ENCODE measurements at regions not wholly inside any gene's neighbourhood (a gene's known extent, or its start where the extent isn't known, plus 50 kb on each side); places are given as distances from the start of the nearest gene placed in this dataset.
"Not testable (repeated sequence)": the region's sequence is repeated elsewhere in the genome, so short reads cannot be mapped to it uniquely, and the experiment has no call there.

GRCh38 chr12:114499338-114499737 is 93.4 kb upstream of the TBX5 start:
- intact Hi-C loops (cut with micrococcal nuclease; ENCODE audit: unreplicated experiment) = no loop called here
- Histone ChIP-seq H3K36me3 (ENCODE audit: insufficient read depth, low read length, poor library complexity, severe bottlenecking) (no peaks in the 10 kb centered on the region), H3K27me3 (replicated peaks; ENCODE audit: insufficient read depth, low read depth, low read length, poor library complexity) (peaks cover 35% of the 10 kb centered on the region), H3K9me3 (ENCODE audit: low read depth, low read length, poor library complexity, severe bottlenecking) (no peaks in the 10 kb centered on the region), H3K27ac (ENCODE audit: low read depth, low read length, poor library complexity, severe bottlenecking) (no peak overlapping the region), H3K4me1 (ENCODE audit: insufficient read depth, low read length, poor library complexity, severe bottlenecking) (no peaks in the 10 kb centered on the region), H3K4me3 (ENCODE audit: low read depth, low read length, poor library complexity, severe bottlenecking) (no peak overlapping the region)
- no peak for DNase-seq (ENCODE audit: low spot score)
- CTCF ChIA-PET = no interaction called here
- TF ChIP-seq EZH2 (IDR thresholded peaks at IDR 0.05; ENCODE audit: borderline replicate concordance, low read depth, low read length, poor library complexity, severe bottlenecking) (no peak), CTCF (conservative IDR thresholded peaks at IDR 0.05; ENCODE audit: low read depth, low read length) (no peak)
- no TSS peak for BruUV-seq (replicated peaks)
- POLR2A ChIA-PET (ENCODE audit: low non-redundant PET) = no interaction called here

- no peaks in the 10 kb centered on the region for H3K4me1 ChIP-seq (ENCODE audit: insufficient read depth, low read length, poor library complexity, severe bottlenecking)
- no peak for DNase-seq (ENCODE audit: low spot score)
- BruUV-seq (replicated peaks) = no TSS peak
Observed at GRCh38 chr12:114491916-114492315, 86.0 kb upstream of the TBX5 start.

GRCh38 chr12:114484822-114485459 is 79.0 kb upstream of the TBX5 start:
- CTCF ChIA-PET; H3K4me3 ChIP-seq (ENCODE audit: low read depth, low read length, poor library complexity, severe bottlenecking); H3K36me3 ChIP-seq (ENCODE audit: insufficient read depth, low read length, poor library complexity, severe bottlenecking); BruUV-seq (replicated peaks); H3K27ac ChIP-seq (ENCODE audit: low read depth, low read length, poor library complexity, severe bottlenecking); H3K4me1 ChIP-seq (ENCODE audit: insufficient read depth, low read length, poor library complexity, severe bottlenecking); intact Hi-C loops (cut with micrococcal nuclease; ENCODE audit: unreplicated experiment); POLR2A ChIA-PET (ENCODE audit: low non-redundant PET); H3K9me3 ChIP-seq (ENCODE audit: low read depth, low read length, poor library complexity, severe bottlenecking); DNase-seq (ENCODE audit: low spot score): not testable (repeated sequence)
- H3K27me3 ChIP-seq (replicated peaks; ENCODE audit: insufficient read depth, low read depth, low read length, poor library complexity) = peaks cover 30% of the 10 kb centered on the region

More at GRCh38 chr12:114491916-114492315, 86.0 kb upstream of the TBX5 start:
- ChIA-PET CTCF (no interaction called here), POLR2A (ENCODE audit: low non-redundant PET) (no interaction called here)
- no peak for TF ChIP-seq CTCF (conservative IDR thresholded peaks at IDR 0.05; ENCODE audit: low read depth, low read length)
- no peak for TF ChIP-seq EZH2 (IDR thresholded peaks at IDR 0.05; ENCODE audit: borderline replicate concordance, low read depth, low read length, poor library complexity, severe bottlenecking)
- no peak overlapping the region for H3K27ac ChIP-seq (ENCODE audit: low read depth, low read length, poor library complexity, severe bottlenecking)
- H3K27me3 ChIP-seq (replicated peaks; ENCODE audit: insufficient read depth, low read depth, low read length, poor library complexity) = no peaks in the 10 kb centered on the region
- H3K9me3 ChIP-seq (ENCODE audit: low read depth, low read length, poor library complexity, severe bottlenecking) = no peaks in the 10 kb centered on the region
- H3K36me3 ChIP-seq (ENCODE audit: insufficient read depth, low read length, poor library complexity, severe bottlenecking) = no peaks in the 10 kb centered on the region
- intact Hi-C loops (cut with micrococcal nuclease; ENCODE audit: unreplicated experiment) = no loop called here
- no peak overlapping the region for H3K4me3 ChIP-seq (ENCODE audit: low read depth, low read length, poor library complexity, severe bottlenecking)

- TF ChIP-seq EZH2 (IDR thresholded peaks at IDR 0.05; ENCODE audit: borderline replicate concordance, low read depth, low read length, poor library complexity, severe bottlenecking) = no peak
- Histone ChIP-seq H3K4me1 (ENCODE audit: insufficient read depth, low read length, poor library complexity, severe bottlenecking) (no peaks in the 10 kb centered on the region), H3K36me3 (ENCODE audit: insufficient read depth, low read length, poor library complexity, severe bottlenecking) (no peaks in the 10 kb centered on the region), H3K9me3 (ENCODE audit: low read depth, low read length, poor library complexity, severe bottlenecking) (no peaks in the 10 kb centered on the region), H3K27ac (ENCODE audit: low read depth, low read length, poor library complexity, severe bottlenecking) (no peak overlapping the region), H3K4me3 (ENCODE audit: low read depth, low read length, poor library complexity, severe bottlenecking) (no peak overlapping the region), H3K27me3 (replicated peaks; ENCODE audit: insufficient read depth, low read depth, low read length, poor library complexity) (peaks cover 40% of the 10 kb centered on the region)
- intact Hi-C loops (cut with micrococcal nuclease; ENCODE audit: unreplicated experiment) = no loop called here
- POLR2A ChIA-PET (ENCODE audit: low non-redundant PET) = no interaction called here
- no peak for DNase-seq (ENCODE audit: low spot score)
- BruUV-seq (replicated peaks) = no TSS peak
- CTCF ChIA-PET = no interaction called here
Observed at GRCh38 chr12:114483996-114484395, 78.1 kb upstream of the TBX5 start.

Measured in A673 (cell line).